SH-SY5Y (cell line): ENCODE measurements at regions not wholly inside any gene's neighbourhood (a gene's known extent, or its start where the extent isn't known, plus 50 kb on each side); places are given as distances from the start of the nearest gene placed in this dataset.

ENCODE experiments used
- GATA2 ChIP-seq: IDR thresholded peaks from 2 replicates; pipeline ENCODE4 v1.6.1; 2011; ENCODE audit warnings: mild to moderate bottlenecking, low read depth, low read length
- GATA3 ChIP-seq: IDR thresholded peaks from 2 replicates; pipeline ENCODE4 v1.6.1; 2011; ENCODE audit warnings: low read depth, mild to moderate bottlenecking, low read length, moderate library complexity

GRCh38 chr15:97806766-97807165, 153.7 kb upstream of the ARRDC4 start:
- TF ChIP-seq GATA2 (no peak), GATA3 (no peak)
